CD4-positive, alpha-beta T cell treated with Interleukin-1 beta for 1 hour (primary cell): ENCODE measurements at regions not wholly inside any gene's neighbourhood (a gene's known extent, or its start where the extent isn't known, plus 50 kb on each side); places are given as distances from the start of the nearest gene placed in this dataset.
"Not testable (repeated sequence)": the region's sequence is repeated elsewhere in the genome, so short reads cannot be mapped to it uniquely, and the experiment has no call there.

Experiments
- DNase-seq, 2 donors: peaks; one replicate each; pipeline ENCODE4 v3.0.0-alpha.2; 2020 to 2022

DNA sequence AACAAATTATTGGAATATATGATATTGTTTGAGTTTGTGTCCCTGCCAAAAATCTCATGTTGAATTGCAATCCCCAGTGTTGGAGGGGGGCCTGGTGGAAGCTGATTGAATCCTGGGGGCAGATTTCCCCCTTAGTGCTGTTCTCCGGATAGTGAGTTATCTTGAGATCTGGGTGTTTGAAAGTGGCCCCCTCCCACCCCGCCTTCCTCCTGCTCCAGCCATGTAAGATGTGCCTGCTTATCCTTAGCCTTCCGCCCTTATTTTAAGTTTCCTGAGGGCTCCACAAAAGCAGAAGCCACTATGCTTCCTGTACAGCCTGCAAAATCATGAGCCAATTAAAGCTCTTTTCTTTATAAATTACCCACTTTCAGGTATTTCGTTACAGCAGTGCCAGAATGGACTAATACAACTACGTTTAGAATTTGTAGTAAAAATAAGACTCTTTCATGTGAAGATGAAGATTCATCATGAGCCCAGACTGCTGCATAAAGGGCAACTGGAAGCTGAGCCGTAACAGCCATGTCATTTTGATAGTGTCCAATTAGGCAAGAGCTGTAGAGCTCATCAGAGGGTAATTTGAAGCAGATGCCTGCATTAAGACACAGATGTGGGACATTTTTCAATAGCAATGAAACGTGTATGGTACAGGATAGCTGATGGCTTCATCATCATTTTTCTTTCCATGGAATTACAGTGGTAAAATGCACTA is 1007.2 kb downstream of the REEP3 start:
- DNase-seq = no peak

DNA sequence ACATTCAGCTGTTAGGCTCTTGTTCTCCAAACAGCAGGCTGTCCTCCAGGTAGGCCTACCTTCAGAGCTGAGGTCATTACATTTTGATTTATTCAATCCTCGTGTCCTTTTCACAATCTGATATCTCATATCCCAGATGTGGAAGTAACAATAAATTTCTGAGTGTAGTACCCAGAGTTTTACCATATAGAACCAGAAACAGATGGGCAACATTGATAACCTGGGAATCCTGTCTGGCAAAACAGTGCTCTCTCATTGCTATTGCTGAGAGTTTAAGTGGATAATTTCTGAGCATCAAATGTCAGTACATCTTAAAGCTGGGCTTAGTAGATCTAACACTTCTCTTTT is 1007.8 kb downstream of the REEP3 start:
- DNase-seq = no peak

- no peak for DNase-seq
Measured at GRCh38 chr10:64534616-64535015, 1013.4 kb downstream of the REEP3 start.

GRCh38 chr10:64535131-64535867 is 1014.1 kb downstream of the REEP3 start:
- no peak for DNase-seq

DNA sequence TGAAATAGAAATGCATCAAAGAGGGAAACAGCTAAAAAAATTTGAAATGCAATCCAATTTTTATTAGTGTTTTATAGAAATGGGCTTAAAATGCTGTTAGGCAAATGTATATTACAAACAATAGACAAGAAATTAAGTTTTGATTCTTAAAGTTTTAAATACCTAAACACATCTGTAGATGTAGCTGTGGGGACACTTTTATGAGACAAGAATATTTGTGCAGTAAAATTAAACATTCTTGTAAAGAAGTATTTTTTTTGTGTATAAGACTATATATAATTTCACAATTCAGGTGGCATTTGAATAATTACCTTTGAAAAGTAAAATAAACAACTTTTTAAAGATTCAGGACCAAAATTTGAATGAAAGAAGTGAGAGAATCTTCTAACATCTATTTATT is 1015.9 kb downstream of the REEP3 start:
- DNase-seq = no peak

DNA sequence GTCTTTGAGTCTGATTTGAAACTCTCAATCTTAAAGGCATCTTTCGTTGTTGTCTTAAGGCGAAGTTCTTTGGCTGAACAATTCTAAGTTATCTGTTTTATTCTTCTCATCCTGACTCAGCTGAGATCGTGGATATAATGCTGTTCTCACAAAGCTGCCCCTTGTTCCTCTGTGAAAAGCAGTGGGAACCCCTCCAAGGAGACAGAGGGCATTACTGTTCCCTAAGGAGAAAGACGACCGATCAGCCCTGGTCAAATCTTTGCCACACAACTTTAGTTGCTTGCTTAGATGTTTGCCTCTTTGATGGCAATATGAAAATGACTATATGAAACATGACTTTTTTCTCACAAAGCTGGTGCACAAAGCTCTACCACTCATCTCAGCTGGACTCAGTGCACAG is 1016.7 kb downstream of the REEP3 start:
- DNase-seq = no peak

GRCh38 chr10:64546073-64546472 is 1024.9 kb downstream of the REEP3 start:
- DNase-seq = no peak

DNA sequence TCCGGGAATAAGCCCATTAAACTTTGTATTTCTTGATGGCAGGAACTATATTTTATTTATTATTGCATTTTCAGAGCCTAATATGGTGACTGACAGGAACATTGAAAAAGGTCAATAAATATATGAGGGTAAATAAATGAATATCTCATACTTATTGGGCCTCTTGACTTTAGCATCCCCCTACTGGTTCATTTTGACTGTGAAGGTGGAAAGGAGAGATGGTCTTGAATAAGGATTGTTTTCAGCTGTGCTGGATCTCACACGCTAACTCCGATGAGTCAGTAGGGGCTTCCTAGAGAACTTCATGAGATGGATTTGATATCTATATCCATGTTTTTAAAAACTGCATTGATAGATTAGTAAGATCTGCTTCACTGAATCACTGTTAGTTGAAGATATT is 1026.0 kb downstream of the REEP3 start:
- DNase-seq = no peak

- DNase-seq = no peak
Measured at GRCh38 chr10:64555666-64556065, 1034.5 kb downstream of the REEP3 start.

DNA sequence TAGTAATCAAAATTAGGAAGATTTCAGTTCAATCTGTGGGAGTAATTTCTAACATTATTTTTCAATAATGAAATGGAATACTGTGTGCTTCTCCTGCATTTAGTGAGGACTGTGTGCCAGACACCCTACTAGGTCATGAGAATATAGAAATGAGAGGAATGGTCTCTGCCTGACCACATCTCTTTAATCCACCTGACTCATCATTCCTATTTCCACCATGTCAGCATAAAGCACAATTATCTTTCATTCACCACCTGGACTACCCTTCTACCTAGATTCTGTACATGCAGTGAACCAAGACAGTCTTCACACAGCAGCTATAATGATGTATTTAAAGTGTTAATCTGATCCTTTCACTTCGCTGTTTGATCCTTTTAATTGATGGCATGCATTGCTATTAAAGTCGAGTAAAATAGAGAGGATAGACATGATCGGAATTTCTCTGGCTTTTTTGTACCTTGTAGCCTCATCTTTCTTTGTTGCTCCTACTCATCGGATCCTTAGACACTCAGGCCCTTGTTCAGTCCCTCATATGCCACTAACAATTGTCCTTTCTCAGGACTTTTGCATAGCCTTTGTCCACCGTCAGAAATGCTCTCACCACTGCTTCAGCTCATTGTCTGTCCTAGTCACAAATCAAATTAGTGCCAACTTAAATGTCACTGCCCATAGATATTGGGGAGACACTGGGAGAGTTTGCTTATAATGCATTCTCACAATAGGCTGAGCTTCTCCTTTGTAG is 1037.1 kb downstream of the REEP3 start:
- DNase-seq = no peak

- no peak for DNase-seq
Measured at GRCh38 chr10:64571056-64571455, 1049.9 kb downstream of the REEP3 start.

GRCh38 chr10:64573623-64574325 is 1052.6 kb downstream of the REEP3 start:
- DNase-seq = no peak

DNA sequence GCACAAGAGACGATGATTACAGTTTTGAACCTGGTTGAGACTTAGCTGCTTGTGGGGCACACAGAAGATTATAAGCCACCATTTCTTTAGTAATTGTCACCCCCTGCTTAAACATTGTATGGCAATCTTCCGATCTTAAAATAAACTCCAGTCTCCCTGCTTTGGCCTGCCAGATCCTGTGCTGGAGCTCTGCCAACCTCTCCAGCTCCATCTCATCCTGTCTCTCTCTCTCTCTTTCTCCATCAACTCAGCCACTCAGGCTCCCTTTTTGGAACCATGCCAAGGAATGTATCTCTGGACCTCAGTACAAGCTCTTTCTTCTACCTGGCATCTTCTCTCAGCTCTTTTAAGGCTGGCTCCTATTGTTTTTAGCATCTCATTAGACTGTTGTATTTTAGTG is 1053.2 kb downstream of the REEP3 start:
- no peak for DNase-seq

GRCh38 chr10:64576497-64576896 is 1055.3 kb downstream of the REEP3 start:
- DNase-seq = no peak

DNA sequence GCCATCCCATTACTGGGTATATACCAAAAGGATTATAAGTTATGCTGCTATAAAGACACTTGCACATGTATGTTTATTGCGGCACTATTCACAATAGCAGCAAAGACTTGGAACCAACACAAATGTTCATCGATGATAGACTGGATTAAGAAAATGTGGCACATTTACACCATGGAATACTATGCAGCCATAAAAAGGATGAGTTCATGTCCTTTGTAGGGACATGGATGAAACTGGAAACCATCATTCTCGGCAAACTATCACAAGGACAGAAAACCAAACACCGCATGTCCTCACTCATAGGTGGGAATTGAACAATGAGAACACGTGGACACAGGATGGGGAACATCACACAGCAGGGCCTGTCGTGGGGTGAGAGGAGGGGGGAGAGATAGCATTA is 1057.6 kb downstream of the REEP3 start:
- not testable (repeated sequence) for DNase-seq

GRCh38 chr10:64586934-64587503 is 1065.8 kb downstream of the REEP3 start:
- DNase-seq = no peak

GRCh38 chr10:64594072-64594471 is 1072.9 kb downstream of the REEP3 start:
- DNase-seq = no peak

DNA sequence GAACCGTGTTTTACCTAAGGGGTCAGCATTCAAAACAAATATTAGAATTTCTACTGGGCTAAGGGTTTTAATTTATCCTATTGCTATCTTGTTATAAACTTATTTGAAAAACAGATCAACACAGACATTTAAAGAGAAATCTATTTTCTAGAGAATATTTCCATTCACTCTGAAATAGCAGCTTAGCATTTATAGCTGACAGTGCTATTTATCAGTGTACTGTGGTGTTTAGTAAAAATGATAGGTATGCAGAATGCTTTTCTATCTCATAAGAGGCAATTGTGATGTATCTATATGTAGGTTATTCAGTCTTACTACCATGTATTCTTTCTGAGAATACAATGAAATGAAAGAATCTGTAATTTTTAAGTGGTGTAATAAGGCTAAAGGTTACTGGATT is 1077.4 kb downstream of the REEP3 start:
- DNase-seq = no peak

DNA sequence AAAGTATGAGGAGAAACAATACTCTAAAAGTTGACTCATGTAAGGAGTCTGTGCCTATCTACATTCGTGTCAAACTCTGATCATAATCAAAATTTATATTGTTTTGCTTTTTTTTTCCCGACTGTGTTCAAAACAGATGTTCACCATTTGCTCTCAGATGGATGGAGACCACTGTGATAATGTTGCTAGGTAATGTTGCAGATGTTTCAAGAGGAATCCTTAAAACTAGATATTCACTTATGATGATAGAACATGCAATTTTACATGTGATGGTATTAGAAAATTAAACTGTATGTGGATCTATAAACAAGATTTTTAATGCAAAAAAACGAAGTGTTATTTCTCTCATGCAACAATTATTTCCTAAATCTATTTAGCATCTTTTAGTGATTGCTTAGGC is 1080.1 kb downstream of the REEP3 start:
- no peak for DNase-seq

GRCh38 chr10:64617085-64617484 is 1095.9 kb downstream of the REEP3 start:
- no peak for DNase-seq

- no peak for DNase-seq
Measured at GRCh38 chr10:64619102-64619501, 1097.9 kb downstream of the REEP3 start.

- no peak for DNase-seq
Measured at GRCh38 chr10:64626924-64627323, 1105.7 kb downstream of the REEP3 start.

GRCh38 chr10:64630534-64630933 is 1109.3 kb downstream of the REEP3 start:
- DNase-seq = no peak
